Embryonic facial prominence (tissue), 1 donor: ENCODE measurements at regions not wholly inside any gene's neighbourhood (a gene's known extent, or its start where the extent isn't known, plus 50 kb on each side); places are given as distances from the start of the nearest gene placed in this dataset.
"Not testable (repeated sequence)": the region's sequence is repeated elsewhere in the genome, so short reads cannot be mapped to it uniquely, and the experiment has no call there.

Experiments
- DNase-seq: peaks from one replicate; pipeline ENCODE4 v3.0.0-alpha.2; 2016; ENCODE audit errors: extremely low spot score

GRCh38 chr6:80433010-80433672, 326.7 kb downstream of the BCKDHB start:
- no peak for DNase-seq

- no peak for DNase-seq
These were observed 318.8 kb downstream of the BCKDHB start for GRCh38 chr6:80425089-80425823.

GRCh38 chr6:80411486-80411885, 305.0 kb downstream of the BCKDHB start:
- no peak for DNase-seq

GRCh38 chr6:80407976-80408375, 301.5 kb downstream of the BCKDHB start:
- DNase-seq = not testable (repeated sequence)

GRCh38 chr6:80404889-80405288, 298.4 kb downstream of the BCKDHB start:
- no peak for DNase-seq

- no peak for DNase-seq
These were observed 296.9 kb downstream of the BCKDHB start for GRCh38 chr6:80403365-80403764.

GRCh38 chr6:80402266-80402665, 295.8 kb downstream of the BCKDHB start:
- no peak for DNase-seq
